GM12878 (cell line): ENCODE measurements at regions not wholly inside any gene's neighbourhood (a gene's known extent, or its start where the extent isn't known, plus 50 kb on each side); places are given as distances from the start of the nearest gene placed in this dataset.

Experiments used
- ATAC-seq: fragments of 200-7000 bp; cut with Tn5 transposase; 3 replicates; pipeline ENCODE4 v1.9.1; 2020; ENCODE audit warnings: mild to moderate bottlenecking, moderate library complexity
- BruUV-seq: library from RNA; stranded (reverse); fragments of 400-500 nt; replicated peaks from 2 replicates; lab custom pipeline; 2021; lab: Mats Ljungman, UMichigan
- CTCF ChIA-PET: fragments of 300-600 bp; sonication (Branson Sonifier 250); formaldehyde crosslinking; extraction: SDS; loops from one replicate; lab custom pipeline; 2021; ENCODE audit warnings: inconsistent platforms; lab: Yijun Ruan, JAX
- POLR2A ChIA-PET: fragments of 350-600 bp; formaldehyde crosslinking; extraction: SDS; loops from one replicate; lab custom pipeline; 2021; ENCODE audit warnings: inconsistent platforms; lab: Charles Lee
- RAD21 ChIA-PET: fragments of 300-600 bp; sonication (Branson Sonifier 250); formaldehyde crosslinking; loops from one replicate; lab custom pipeline; 2023; ENCODE audit warnings: antibody characterized with exemption; ENCODE audit not compliant: unreplicated experiment; lab: Charles Lee
- SMC1A ChIA-PET: fragments of 300-600 bp; sonication (Branson Sonifier 250); formaldehyde crosslinking; loops from one replicate; lab custom pipeline; 2023; ENCODE audit not compliant: unreplicated experiment, uncharacterized antibody; lab: Charles Lee
- DNase-seq: peaks from one replicate; pipeline ENCODE4 v3.0.0-alpha.2; 2011; ENCODE audit warnings: low read depth, low spot score
- FAIRE-seq: peaks from 3 replicates; lab custom pipeline; 2011; peaks lifted over from hg19 to GRCh38; lab: Jason Lieb, UNC
- H2AFZ ChIP-seq: 2 replicates; pipeline ENCODE4 v1.6.0; 2011; ENCODE audit warnings: low read depth, low read length, control low read depth; ENCODE audit not compliant: control insufficient read depth
- H3K27ac ChIP-seq: 2 replicates; pipeline ENCODE4 v1.5.1; 2011; ENCODE audit warnings: control low read depth; ENCODE audit not compliant: control insufficient read depth, insufficient read depth
- H3K27me3 ChIP-seq, 2 experiments: replicated peaks in 1 of 2; 2 replicates each; pipeline versions ENCODE4 v1.6.0 to v1.6.1; 2011; ENCODE audit warnings: low read length in 1 of 2; ENCODE audit not compliant: control insufficient read depth in 2 of 2, insufficient read depth in 2 of 2
- H3K36me3 ChIP-seq, 2 experiments: 2 replicates each; pipeline ENCODE4 v1.5.1; 2011; ENCODE audit warnings: low read length in 1 of 2; ENCODE audit not compliant: control insufficient read depth in 2 of 2, insufficient read depth in 2 of 2
- H3K4me1 ChIP-seq: 2 replicates; pipeline ENCODE4 v1.6.1; 2011; ENCODE audit warnings: mild to moderate bottlenecking, low read length, moderate library complexity, mixed read lengths; ENCODE audit not compliant: control insufficient read depth, insufficient read depth
- H3K4me2 ChIP-seq: 2 replicates; pipeline ENCODE4 v1.6.0; 2011; ENCODE audit warnings: control low read depth; ENCODE audit not compliant: control insufficient read depth, insufficient read depth
- H3K4me3 ChIP-seq: fragments of 200-600 bp; sonication (generic); 2 replicates; pipeline ENCODE4 v1.5.1; 2016
- H3K79me2 ChIP-seq: 2 replicates; pipeline ENCODE4 v1.6.0; 2011; ENCODE audit warnings: low read length; ENCODE audit not compliant: control insufficient read depth, insufficient read depth
- H3K9ac ChIP-seq: 2 replicates; pipeline ENCODE4 v1.8.0; 2011; ENCODE audit warnings: low read length, control low read depth, mixed read lengths; ENCODE audit not compliant: control insufficient read depth, insufficient read depth
- H3K9me3 ChIP-seq: replicated peaks from 3 replicates; pipeline ENCODE4 v1.5.1; 2011; ENCODE audit warnings: mild to moderate bottlenecking, low read length; ENCODE audit not compliant: control insufficient read depth, insufficient read depth
- H4K20me1 ChIP-seq: 2 replicates; pipeline ENCODE4 v1.6.0; 2011; ENCODE audit not compliant: control insufficient read depth, insufficient read depth
- CBX5 ChIP-seq: sonication (generic); IDR thresholded peaks from 2 replicates; pipeline ENCODE4 v1.6.1; 2016; ENCODE audit warnings: low read depth, moderate library complexity, mild to moderate bottlenecking, inconsistent platforms
- ETV6 ChIP-seq, 2 experiments: fragments of 450-650 bp in 1 of 2; IDR thresholded peaks in 1 of 2; conservative IDR thresholded peaks in 1 of 2; 2 replicates each; pipeline ENCODE4 v1.6.1; 2014; ENCODE audit warnings: antibody characterized with exemption in 1 of 2, borderline replicate concordance in 1 of 2, low read depth in 1 of 2, mild to moderate bottlenecking in 1 of 2, moderate library complexity in 1 of 2
- JUNB ChIP-seq: IDR thresholded peaks from 2 replicates; pipeline ENCODE4 v1.6.1; 2016; ENCODE audit warnings: antibody characterized with exemption, mild to moderate bottlenecking
- MLLT1 ChIP-seq: fragments of 450-650 bp; IDR thresholded peaks from 2 replicates; pipeline ENCODE4 v1.6.1; 2016; ENCODE audit warnings: mild to moderate bottlenecking
- NFIC ChIP-seq: IDR thresholded peaks from 2 replicates; pipeline ENCODE4 v1.6.1; 2012; ENCODE audit warnings: low read depth, mild to moderate bottlenecking, inconsistent platforms, low read length, moderate library complexity
- NFYB ChIP-seq: IDR thresholded peaks from 2 replicates; pipeline ENCODE4 v1.6.1; 2011; ENCODE audit warnings: low read depth, mild to moderate bottlenecking, low read length, improper control_type of control experiment, moderate library complexity; ENCODE audit not compliant: insufficient read depth
- NRF1 ChIP-seq: conservative IDR thresholded peaks from 2 replicates; pipeline ENCODE4 v1.6.1; 2011; ENCODE audit warnings: mild to moderate bottlenecking, low read depth, low read length, improper control_type of control experiment
- RFX5 ChIP-seq: IDR thresholded peaks from 2 replicates; pipeline ENCODE4 v1.6.1; 2011; ENCODE audit warnings: low read depth, low read length, improper control_type of control experiment
- SKIL ChIP-seq: fragments of 450-650 bp; IDR thresholded peaks from 2 replicates; pipeline ENCODE4 v1.6.1; 2017; ENCODE audit warnings: mild to moderate bottlenecking, low read depth, inconsistent platforms; ENCODE audit not compliant: poor library complexity, severe bottlenecking
- SMAD5 ChIP-seq: IDR thresholded peaks from 2 replicates; pipeline ENCODE4 v1.6.1; 2016; ENCODE audit warnings: antibody characterized with exemption, low read depth
- USF1 ChIP-seq: IDR thresholded peaks from 2 replicates; pipeline ENCODE4 v1.6.1; 2011; ENCODE audit warnings: borderline replicate concordance, low read depth, mild to moderate bottlenecking, moderate library complexity, mixed read lengths, low read length; ENCODE audit not compliant: insufficient read depth; ENCODE audit errors: extremely low read length
- ZBTB40 ChIP-seq: fragments of 450-650 bp; IDR thresholded peaks from 2 replicates; pipeline ENCODE4 v1.6.1; 2016; ENCODE audit warnings: mild to moderate bottlenecking, moderate library complexity, borderline replicate concordance
- WGBS: methylation state at CpG from one replicate; pipeline ENCODE4 v1.1.6; 2016; ENCODE audit warnings: low lambda C conversion rate; ENCODE audit not compliant: insufficient replicate concordance, insufficient coverage; ENCODE audit errors: missing lambda C conversion rate; 5-methylcytosine and 5-hydroxymethylcytosine counted together
- in situ Hi-C: fragments of 300-500 bp; cut with MboI; formaldehyde crosslinking; loops from 9 replicates; pipeline ENCODE4 v1.14.3; 2018; ENCODE audit warnings: mixed read lengths
- intact Hi-C: fragments of 100-400 bp; cut with micrococcal nuclease; formaldehyde crosslinking; loops from one replicate; pipeline ENCODE4 v1.14.2; 2022; ENCODE audit not compliant: unreplicated experiment

- Histone ChIP-seq H3K4me3 (no peak overlapping the region), H3K4me2 (no peak overlapping the region), H3K9me3 (no peaks in the 10 kb centered on the region), H4K20me1 (no peaks in the 10 kb centered on the region), H3K36me3 (no peaks in the 10 kb centered on the region), H3K9ac (no peak overlapping the region), H3K27me3 (no peaks in the 10 kb centered on the region), H3K4me1 (no peaks in the 10 kb centered on the region), H2AFZ (no peak overlapping the region), H3K79me2 (no peaks in the 10 kb centered on the region), H3K27ac (no peak overlapping the region)
- ATAC-seq (no peak), FAIRE-seq (no peak), DNase-seq (no peak)
- SMC1A ChIA-PET = no interaction called here
- CTCF ChIA-PET = no interaction called here
- intact Hi-C loops (no loop called here), in situ Hi-C loops (no loop called here)
- WGBS = 7% methylated on average over 1 of the region's 1 CpG
- POLR2A ChIA-PET = no interaction called here
- RAD21 ChIA-PET = no interaction called here
- BruUV-seq = no TSS peak
- no peak for TF ChIP-seq ZBTB40
- no peak for TF ChIP-seq NFYB
- no peak for TF ChIP-seq CBX5
- TF ChIP-seq SKIL = no peak
- TF ChIP-seq ETV6 (conservative IDR thresholded peaks at IDR 0.05 in 1 of 2, IDR thresholded peaks at IDR 0.05 in 1 of 2; ENCODE audit: borderline replicate concordance in 1 of 2, low read depth in 1 of 2) = no peak
- TF ChIP-seq RFX5 = no peak
- no peak for TF ChIP-seq SMAD5
- TF ChIP-seq USF1 = no peak
- no peak for TF ChIP-seq JUNB
- TF ChIP-seq MLLT1 = no peak
- no peak for TF ChIP-seq NFIC
- no peak for TF ChIP-seq NRF1
Observed at GRCh38 chr9:103804077-103804735, 289.9 kb upstream of the SMC2 start.
